K562 (cell line): ENCODE measurements at regions not wholly inside any gene's neighbourhood (a gene's known extent, or its start where the extent isn't known, plus 50 kb on each side); places are given as distances from the start of the nearest gene placed in this dataset.

Experiments used
- ATAC-seq: fragments of 200-7000 bp; cut with Tn5 transposase; 3 replicates; pipeline ENCODE4 v1.9.1; 2020; ENCODE audit warnings: moderate library complexity
- BruUV-seq: library from RNA; stranded (reverse); fragments of 400-500 nt; replicated peaks from 2 replicates; lab custom pipeline; 2021; lab: Mats Ljungman, UMichigan
- CTCF ChIA-PET: fragments of 300-600 bp; formaldehyde crosslinking; extraction: SDS; loops from one replicate; lab custom pipeline; 2021; ENCODE audit warnings: low intra/inter-chr PET ratio; lab: Yijun Ruan, JAX
- POLR2A ChIA-PET: fragments of 300-600, 350-650 bp; sonication (Branson Sonifier 250); formaldehyde crosslinking; extraction: SDS; loops from one replicate; lab custom pipeline; 2021; ENCODE audit warnings: antibody characterized with exemption, inconsistent platforms; lab: Yijun Ruan, JAX
- DNase-seq, 4 experiments: peaks; one replicate each; pipeline versions ENCODE4 v3.0.0 to v3.0.0-alpha.2; 2011 to 2018; ENCODE audit warnings: low spot score in 3 of 4, mixed read lengths in 3 of 4; ENCODE audit errors: extremely low read depth in 1 of 4
- FAIRE-seq: peaks from 2 replicates; lab custom pipeline; 2011; peaks lifted over from hg19 to GRCh38; lab: Jason Lieb, UNC
- H2AFZ ChIP-seq: 2 replicates; pipeline ENCODE4 v1.6.0; 2011; ENCODE audit warnings: low read depth, low read length, control low read depth, inconsistent platforms
- H3K27ac ChIP-seq: fragments of 200-600 bp; 3 replicates; pipeline ENCODE4 v1.8.0; 2011; ENCODE audit warnings: low read depth, mild to moderate bottlenecking, control low read depth, inconsistent platforms, low read length, moderate library complexity, mixed read lengths; ENCODE audit errors: extremely low read depth
- H3K27me3 ChIP-seq, 2 experiments: fragments of 300-600 bp in 1 of 2; 2 replicates in 1 of 2; 3 replicates in 1 of 2; pipeline versions ENCODE4 v1.6.0 to v1.8.0; 2011; ENCODE audit warnings: inconsistent platforms in 2 of 2, low read length in 2 of 2, mild to moderate bottlenecking in 1 of 2, mixed read lengths in 1 of 2, moderate library complexity in 1 of 2; ENCODE audit not compliant: control insufficient read depth in 2 of 2, insufficient read depth in 2 of 2
- H3K36me3 ChIP-seq: fragments of 300-600 bp; 3 replicates; pipeline ENCODE4 v1.8.0; 2011; ENCODE audit warnings: mild to moderate bottlenecking, low read length, inconsistent platforms; ENCODE audit not compliant: control insufficient read depth, insufficient read depth
- H3K4me1 ChIP-seq, 2 experiments: fragments of 200-600 bp in 1 of 2; replicated peaks in 1 of 2; 2 replicates in 1 of 2; 3 replicates in 1 of 2; pipeline versions ENCODE4 v1.5.1 to v1.8.0; 2011; ENCODE audit warnings: inconsistent platforms in 2 of 2, low read length in 2 of 2, mild to moderate bottlenecking in 1 of 2, mixed read lengths in 1 of 2, moderate library complexity in 1 of 2; ENCODE audit not compliant: control insufficient read depth in 2 of 2, insufficient read depth in 2 of 2
- H3K4me2 ChIP-seq: 2 replicates; pipeline ENCODE4 v1.6.1; 2011; ENCODE audit warnings: low read length, control low read depth, inconsistent platforms, mixed read lengths; ENCODE audit not compliant: insufficient read depth
- H3K4me3 ChIP-seq: fragments of 200-600 bp; sonication (generic), shearing (Covaris generic); 2 replicates; pipeline ENCODE4 v1.5.1; 2016; ENCODE audit warnings: control low read depth, inconsistent platforms
- H3K79me2 ChIP-seq: fragments of 200-600 bp; 3 replicates; pipeline ENCODE4 v1.8.0; 2011; ENCODE audit warnings: low read length, inconsistent platforms; ENCODE audit not compliant: control insufficient read depth, insufficient read depth
- H3K9ac ChIP-seq, 2 experiments: 2 replicates each; pipeline versions ENCODE4 v1.6.0 to v1.6.1; 2011; ENCODE audit warnings: low read depth in 2 of 2, low read length in 2 of 2, control low read depth in 1 of 2, inconsistent platforms in 1 of 2, mild to moderate bottlenecking in 1 of 2, mixed read lengths in 1 of 2; ENCODE audit not compliant: insufficient read depth in 1 of 2
- H3K9me1 ChIP-seq: one replicate; pipeline ENCODE4 v1.6.0; 2011; ENCODE audit warnings: inconsistent platforms, mild to moderate bottlenecking, low read length, moderate library complexity; ENCODE audit not compliant: control insufficient read depth, insufficient read depth
- H3K9me3 ChIP-seq: replicated peaks from 2 replicates; pipeline ENCODE4 v1.5.1; 2011; ENCODE audit warnings: low read depth, low read length, inconsistent platforms; ENCODE audit not compliant: control insufficient read depth, insufficient read depth
- H4K20me1 ChIP-seq: replicated peaks from 2 replicates; pipeline ENCODE4 v1.6.1; 2011; ENCODE audit warnings: low read length, inconsistent platforms, mixed read lengths; ENCODE audit not compliant: control insufficient read depth, insufficient read depth
- FOXM1 ChIP-seq, 2 experiments: fragments of 450-650 bp in 1 of 2; sonication (generic) in 1 of 2; formaldehyde crosslinking in 1 of 2; IDR thresholded peaks; 2 replicates each; pipeline versions ENCODE4 v1.6.1 to v1.9.0; 2017 to 2022; ENCODE audit warnings: low read depth in 2 of 2, mild to moderate bottlenecking in 2 of 2, missing genetic modification reagents in 1 of 2, moderate library complexity in 1 of 2
- GTF2E2 ChIP-seq: fragments of 200-800 bp; sonication (Bioruptor generic); IDR thresholded peaks from 2 replicates; pipeline ENCODE4 v1.6.1; 2016; ENCODE audit warnings: missing genetic modification characterization, missing compliant biosample characterization
- HOMEZ ChIP-seq: fragments of 250-450 bp; sonication (Bioruptor Pico); IDR thresholded peaks from 2 replicates; pipeline ENCODE4 v1.4.0; 2020; ENCODE audit warnings: mild to moderate bottlenecking, moderate library complexity
- ID3 ChIP-seq, 2 experiments: fragments of 250-450 bp in 1 of 2; fragments of 450-650 bp in 1 of 2; sonication (Bioruptor Pico) in 1 of 2; IDR thresholded peaks; 2 replicates each; pipeline versions ENCODE4 v1.6.1 to v1.8.0; 2016 to 2021; ENCODE audit warnings: mild to moderate bottlenecking in 2 of 2, moderate library complexity in 2 of 2, missing compliant biosample characterization in 1 of 2, missing genetic modification characterization in 1 of 2
- KLF10 ChIP-seq: fragments of 250-450 bp; sonication (Bioruptor Pico); IDR thresholded peaks from 2 replicates; pipeline ENCODE4 v1.6.1; 2021; ENCODE audit warnings: matching md5 sums
- L3MBTL2 ChIP-seq: fragments of 450-650 bp; IDR thresholded peaks from 2 replicates; pipeline ENCODE4 v1.6.1; 2016; ENCODE audit warnings: mild to moderate bottlenecking, moderate library complexity
- MCM5 ChIP-seq: fragments of 450-650 bp; IDR thresholded peaks from 2 replicates; pipeline ENCODE4 v1.6.1; 2016; ENCODE audit warnings: low read depth
- MIER1 ChIP-seq: fragments of 450-650 bp; IDR thresholded peaks from 2 replicates; pipeline ENCODE4 v1.6.1; 2016; ENCODE audit warnings: antibody characterized with exemption, mild to moderate bottlenecking, low read depth
- MTA3 ChIP-seq: fragments of 450-650 bp; formaldehyde crosslinking; IDR thresholded peaks from 2 replicates; pipeline ENCODE4 v1.6.1; 2017; ENCODE audit warnings: mild to moderate bottlenecking, borderline replicate concordance
- ZC3H8 ChIP-seq: fragments of 450-650 bp; IDR thresholded peaks from 2 replicates; pipeline ENCODE4 v1.6.1; 2017
- ZNF785 ChIP-seq: fragments of 250-450 bp; sonication (Bioruptor Pico); IDR thresholded peaks from 2 replicates; pipeline ENCODE4 v1.4.0; 2020; ENCODE audit warnings: mild to moderate bottlenecking
- WGBS: fragments of 100-300 bp; shearing (Covaris generic); methylation state at CpG from one replicate; pipeline ENCODE4 v1.1.6; 2016; ENCODE audit warnings: low coverage, mixed read lengths; ENCODE audit not compliant: insufficient coverage; ENCODE audit errors: missing lambda C conversion rate; 5-methylcytosine and 5-hydroxymethylcytosine counted together
- in situ Hi-C: fragments of 300-500 bp; cut with MboI; formaldehyde crosslinking; loops from 4 replicates; pipeline ENCODE4 v1.15.0; 2018; ENCODE audit warnings: inconsistent platforms, mixed read lengths
- intact Hi-C: fragments of 100-400 bp; cut with micrococcal nuclease; formaldehyde crosslinking; loops from 2 replicates; pipeline ENCODE4 v1.14.2; 2022

- WGBS = 7% methylated on average over 2 of the region's 2 CpGs
- ATAC-seq = no peak
These were observed 820.9 kb upstream of the ADGRL4 start for GRCh38 chr1:79827446-79827845.

GRCh38 chr1:79825551-79825950 lies 819.0 kb upstream of the ADGRL4 start:
- Histone ChIP-seq H3K4me3 (no peak overlapping the region), H3K9me3 (no peaks in the 10 kb centered on the region), H3K9me1 (no peaks in the 10 kb centered on the region), H3K27ac (no peak overlapping the region), H4K20me1 (no peaks in the 10 kb centered on the region), H3K4me1 (no peaks in the 10 kb centered on the region), H3K27me3 (no peaks in the 10 kb centered on the region), H3K4me2 (no peak overlapping the region), H3K79me2 (no peaks in the 10 kb centered on the region), H3K9ac (no peak overlapping the region), H3K36me3 (no peaks in the 10 kb centered on the region), H2AFZ (no peak overlapping the region)
- ChIA-PET CTCF (no interaction called here), POLR2A (no interaction called here)
- no peak for ATAC-seq
- no peak for FAIRE-seq
- no TSS peak for BruUV-seq
- WGBS = 0% methylated on average over 3 of the region's 3 CpGs
- intact Hi-C loops (no loop called here), in situ Hi-C loops (no loop called here)
- no peak for DNase-seq
- TF ChIP-seq MCM5 (no peak), ZNF785 (CRISPR knock-in tag) (no peak), L3MBTL2 (no peak), MIER1 (no peak), ZC3H8 (no peak), GTF2E2 (tag) (no peak), KLF10 (no peak), MTA3 (no peak), FOXM1 (IDR thresholded peaks at IDR 0.05; ENCODE audit: low read depth) (no peak), FOXM1 (CRISPR knock-in tag; IDR thresholded peaks at IDR 0.05; ENCODE audit: low read depth) (no peak), ID3 (CRISPR knock-in tag; IDR thresholded peaks at IDR 0.05) (no peak), ID3 (tag; IDR thresholded peaks at IDR 0.05) (no peak)

More at GRCh38 chr1:79827446-79827845, 820.9 kb upstream of the ADGRL4 start:
- no TSS peak for BruUV-seq
- Histone ChIP-seq H3K9ac (no peak overlapping the region), H4K20me1 (no peaks in the 10 kb centered on the region), H3K9me3 (no peaks in the 10 kb centered on the region), H2AFZ (no peak overlapping the region), H3K27ac (no peak overlapping the region), H3K4me1 (no peaks in the 10 kb centered on the region), H3K4me3 (no peak overlapping the region), H3K27me3 (no peaks in the 10 kb centered on the region), H3K4me2 (no peak overlapping the region), H3K36me3 (no peaks in the 10 kb centered on the region), H3K79me2 (no peaks in the 10 kb centered on the region), H3K9me1 (no peaks in the 10 kb centered on the region)
- in situ Hi-C loops (no loop called here), intact Hi-C loops (no loop called here)
- CTCF ChIA-PET = no interaction called here
- TF ChIP-seq HOMEZ (CRISPR knock-in tag) = no peak
- DNase-seq = no peak
- FAIRE-seq = no peak
- POLR2A ChIA-PET = no interaction called here
